SIG-M5 treated with dmso at 0.1 percent for 504 hours (cell line): ENCODE measurements at regions not wholly inside any gene's neighbourhood (a gene's known extent, or its start where the extent isn't known, plus 50 kb on each side); places are given as distances from the start of the nearest gene placed in this dataset.

Experiments used
- DNase-seq: peaks from one replicate; lab custom pipeline; 2025; ENCODE audit not compliant: unreplicated experiment; lab: John Stamatoyannopoulos, UW

DNA sequence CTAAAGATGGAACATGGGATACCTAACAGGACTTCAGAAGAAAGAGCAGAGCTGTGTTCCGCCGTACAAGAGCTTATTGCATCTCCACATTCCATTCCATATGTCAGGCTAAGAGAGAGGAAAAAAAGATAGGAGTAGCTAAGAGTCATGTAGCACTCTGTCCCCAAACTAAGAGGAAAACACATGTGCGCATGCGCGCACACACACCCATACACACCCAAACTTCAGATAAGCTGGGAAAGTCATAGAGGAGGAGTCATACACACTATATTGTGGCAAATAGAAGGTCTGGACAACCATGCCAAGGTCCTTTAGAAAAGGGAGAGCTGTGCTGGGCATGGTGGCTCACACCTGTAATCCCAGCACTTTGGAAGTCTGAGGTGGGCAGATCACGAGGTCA lies 132.4 kb downstream of the RAB11FIP2 start:
- DNase-seq = no peak

DNA sequence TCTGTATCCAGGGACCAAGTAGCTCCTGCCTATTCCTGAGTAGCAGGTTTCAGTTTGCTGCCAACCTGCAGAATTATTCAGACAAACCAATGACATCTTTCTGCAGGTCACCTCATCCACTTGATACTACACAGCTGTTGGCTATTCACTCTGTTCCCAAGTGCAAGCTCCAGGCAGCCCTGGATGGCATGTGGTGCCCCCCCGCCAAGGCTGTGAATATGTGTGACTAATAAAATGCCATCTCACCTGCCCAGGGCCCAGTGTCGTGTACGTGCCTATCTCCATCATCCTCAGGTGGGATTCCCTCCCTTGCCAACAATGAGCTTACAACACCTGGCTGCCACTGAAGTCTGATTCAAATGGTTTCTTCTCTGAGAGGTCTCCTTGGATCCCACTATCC lies 125.8 kb downstream of the RAB11FIP2 start:
- no peak for DNase-seq

DNA sequence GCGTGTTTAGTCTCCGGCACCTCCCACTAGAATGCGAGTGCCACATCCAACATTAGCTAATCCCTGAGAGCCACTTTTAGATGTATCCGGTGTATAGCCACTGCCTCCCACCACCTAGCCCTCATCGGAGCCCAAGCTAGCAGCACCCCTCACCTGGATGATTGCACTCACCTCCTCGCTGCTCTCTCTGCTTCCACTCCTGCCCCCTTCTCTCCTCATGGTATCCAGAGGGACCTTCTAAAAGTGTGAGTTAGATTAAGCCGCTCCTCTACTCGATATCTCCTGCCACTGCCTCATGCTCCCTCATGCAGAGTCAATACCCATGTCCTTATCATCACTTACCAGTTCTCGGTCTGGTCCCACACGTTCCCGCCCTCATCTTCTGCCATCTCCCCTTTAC lies 125.3 kb downstream of the RAB11FIP2 start:
- no peak for DNase-seq

DNA sequence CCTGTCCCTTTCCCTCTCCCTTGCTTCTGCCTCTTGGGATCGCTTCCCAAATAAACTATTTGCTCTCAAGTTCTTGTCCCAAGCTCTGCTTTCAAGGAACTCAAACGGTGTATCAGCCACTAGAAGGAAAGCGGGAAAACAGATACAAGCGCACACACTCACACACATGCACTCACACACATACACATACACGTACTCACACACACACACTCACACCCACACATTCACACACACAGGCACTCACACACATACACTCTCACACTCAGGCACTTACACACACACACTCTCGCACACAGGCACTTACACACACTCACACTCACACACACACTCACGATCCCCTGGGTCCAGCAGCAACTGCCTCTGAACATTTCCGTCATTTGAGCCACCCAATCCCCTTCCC lies 121.9 kb downstream of the RAB11FIP2 start:
- DNase-seq = no peak

GRCh38 chr10:117925369-117925768 lies 121.4 kb downstream of the RAB11FIP2 start:
- DNase-seq = no peak

DNA sequence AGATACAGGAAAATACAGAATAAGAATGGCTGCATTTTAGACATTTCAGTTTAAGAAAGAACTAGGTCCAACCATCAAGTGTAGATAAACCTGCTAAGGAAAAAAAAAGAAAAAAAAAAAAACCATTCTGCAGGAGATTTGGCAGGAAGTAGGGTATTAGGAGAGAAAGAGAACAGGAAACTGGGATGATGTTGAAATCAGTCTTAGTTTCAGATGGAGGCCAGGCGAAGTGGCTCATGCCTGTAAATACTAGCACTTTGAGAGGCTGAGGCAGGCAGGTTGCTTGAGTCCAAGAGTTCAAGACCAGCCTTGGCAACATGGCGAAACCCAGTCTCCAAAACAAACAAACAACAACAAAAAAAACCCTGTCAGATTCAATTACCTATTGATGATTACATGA lies 120.2 kb downstream of the RAB11FIP2 start:
- DNase-seq = no peak

GRCh38 chr10:117927332-117927731 lies 119.4 kb downstream of the RAB11FIP2 start:
- DNase-seq = no peak

DNA sequence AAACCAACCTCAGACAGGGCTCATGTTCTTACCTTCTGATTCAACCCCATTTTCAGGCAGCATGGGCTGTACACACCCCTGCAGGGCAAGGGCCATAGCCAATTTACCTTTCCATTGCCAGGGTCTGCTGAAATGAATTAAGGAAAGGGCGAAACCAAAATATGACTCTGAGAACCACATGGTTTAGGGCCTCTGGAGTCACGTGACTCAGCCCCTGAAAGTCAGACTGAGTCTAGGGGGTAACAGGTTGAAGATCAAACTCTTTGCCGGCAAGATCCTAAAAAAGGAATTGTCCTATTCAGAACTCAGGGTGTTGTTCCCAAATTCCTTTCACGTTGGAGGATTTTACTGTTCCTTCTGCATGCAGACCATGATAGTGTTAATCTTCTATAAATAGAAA lies 118.9 kb downstream of the RAB11FIP2 start:
- no peak for DNase-seq

- DNase-seq = no peak
These were observed 118.5 kb downstream of the RAB11FIP2 start for GRCh38 chr10:117928281-117928680.

DNA sequence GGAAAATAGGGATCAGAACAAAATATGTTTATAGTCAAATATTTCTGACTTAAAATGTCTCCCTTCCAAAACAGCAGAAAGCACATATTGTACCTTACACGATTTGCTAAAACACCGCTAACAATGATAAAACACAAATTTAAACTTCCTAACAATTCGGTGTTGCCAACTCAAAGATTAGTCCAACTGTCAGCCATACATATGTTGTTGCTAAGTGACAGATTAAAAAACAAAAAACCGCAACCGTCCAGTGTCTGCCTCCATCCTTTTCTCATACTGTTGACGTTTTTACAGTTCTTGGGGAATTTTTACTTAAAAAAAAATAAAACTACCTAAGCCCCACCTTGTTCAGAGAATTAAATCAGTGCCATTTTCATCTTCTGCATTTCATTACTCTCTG lies 118.0 kb downstream of the RAB11FIP2 start:
- DNase-seq = no peak

DNA sequence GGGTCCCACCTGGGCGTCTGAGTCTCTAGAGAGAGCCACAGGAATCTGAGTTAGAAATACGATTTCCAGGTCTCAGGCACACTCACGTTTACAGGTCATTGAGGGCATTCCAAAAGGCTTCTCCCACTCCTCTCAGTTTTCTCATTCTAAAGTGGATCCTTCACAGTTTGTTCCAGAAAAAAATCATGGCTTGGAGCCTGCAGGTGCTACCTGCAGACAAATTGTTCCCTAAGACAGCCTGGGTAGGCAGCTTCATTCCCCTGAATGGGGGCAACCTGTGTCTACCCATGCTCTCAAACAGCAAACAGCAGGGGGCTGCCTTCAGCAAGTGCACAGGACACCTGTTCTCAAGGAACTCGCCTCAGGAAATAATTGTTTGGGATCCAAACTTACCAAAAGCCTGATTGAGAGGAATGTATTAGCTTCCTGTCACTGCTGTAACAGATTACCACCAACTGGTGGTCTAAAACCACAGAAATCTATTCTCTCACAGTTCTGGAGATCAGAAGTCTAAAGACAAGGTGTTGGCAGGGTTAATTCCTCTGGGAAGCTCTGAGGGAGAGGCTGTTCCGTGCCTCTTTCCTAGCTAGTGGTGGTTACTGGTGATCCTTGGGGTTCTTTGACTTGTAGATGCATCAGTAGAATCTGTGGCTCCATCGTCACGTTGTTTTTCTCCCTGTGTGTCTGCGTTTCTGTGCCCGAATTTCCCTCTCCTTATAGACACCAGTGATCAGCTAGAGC lies 117.2 kb downstream of the RAB11FIP2 start:
- no peak for DNase-seq

- DNase-seq = no peak
These were observed 115.7 kb downstream of the RAB11FIP2 start for GRCh38 chr10:117931078-117931477.

DNA sequence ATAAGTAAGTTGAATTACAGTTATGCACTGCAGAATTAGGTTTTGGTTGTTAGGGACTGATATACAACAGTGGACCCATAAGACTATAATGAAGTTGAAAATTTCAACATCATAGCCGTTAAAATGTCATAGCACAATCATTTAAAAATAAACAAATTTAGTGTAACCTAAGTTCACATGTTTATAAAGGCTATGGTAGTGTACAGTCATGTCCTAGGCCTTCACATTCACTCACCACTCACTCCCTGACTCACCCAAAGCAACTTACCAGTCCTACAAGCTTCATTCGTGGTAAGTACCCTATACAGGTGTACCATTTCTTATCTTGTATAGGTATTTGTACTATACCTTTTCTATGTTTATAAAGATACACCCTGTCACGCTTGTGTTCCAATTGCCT lies 113.7 kb downstream of the RAB11FIP2 start:
- DNase-seq = no peak

DNA sequence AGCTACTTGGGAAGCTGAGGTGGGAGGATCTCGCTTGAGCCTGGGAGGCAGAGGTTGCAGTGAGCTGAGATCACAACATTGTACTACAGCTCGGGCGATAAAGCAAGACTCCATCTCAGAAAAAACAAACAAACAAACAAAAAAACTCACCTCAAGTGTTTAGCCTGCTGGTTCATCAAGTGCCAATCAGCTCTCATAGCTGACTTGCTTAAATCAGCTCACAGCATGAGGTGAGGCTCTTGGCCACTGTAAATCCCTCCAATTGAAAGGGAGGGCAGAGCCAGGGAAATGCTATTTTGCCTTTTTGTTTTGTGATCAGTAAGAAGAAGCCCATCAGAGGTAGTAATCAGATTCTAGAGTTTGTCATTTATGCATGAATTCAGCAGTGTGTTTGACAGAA lies 112.3 kb downstream of the RAB11FIP2 start:
- DNase-seq = no peak

DNA sequence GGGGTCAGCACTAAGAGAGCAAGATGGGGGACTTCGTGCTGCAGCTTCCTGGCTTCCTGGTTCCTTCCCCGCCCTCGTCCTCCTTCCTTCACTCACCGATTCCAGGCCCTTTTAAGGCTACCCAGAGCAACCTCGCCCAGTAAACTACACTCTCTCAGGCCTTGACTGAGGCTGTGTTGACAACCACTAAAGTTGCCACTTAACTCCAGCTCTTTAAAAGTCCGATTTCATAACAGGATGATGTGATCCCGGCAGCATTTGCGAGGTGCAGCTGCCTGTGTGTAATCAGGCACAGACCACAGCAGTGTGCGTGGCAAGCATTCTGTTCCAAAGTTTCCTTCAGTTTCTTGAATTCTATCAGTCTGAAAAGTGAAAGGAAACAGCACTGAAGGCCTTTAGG lies 110.6 kb downstream of the RAB11FIP2 start:
- DNase-seq = peak; percentile 2

DNA sequence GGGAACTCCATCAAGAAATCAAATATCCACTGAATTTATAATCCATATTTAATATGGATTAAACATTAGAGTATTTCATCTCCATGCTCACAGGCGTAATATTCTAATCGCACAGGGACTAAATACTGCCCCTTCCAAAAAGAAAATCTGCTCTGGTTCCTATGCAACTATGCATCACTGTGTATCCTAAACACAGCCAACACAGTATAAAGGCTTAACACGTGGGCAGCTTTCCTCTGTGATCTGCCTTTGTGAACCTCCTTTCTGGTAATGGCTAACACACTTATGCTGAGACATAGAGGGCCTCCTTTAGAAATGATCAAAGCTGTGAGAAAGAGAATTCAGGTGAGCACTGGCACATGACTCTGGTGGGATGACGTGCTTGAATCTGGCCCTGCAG lies 110.2 kb downstream of the RAB11FIP2 start:
- no peak for DNase-seq

DNA sequence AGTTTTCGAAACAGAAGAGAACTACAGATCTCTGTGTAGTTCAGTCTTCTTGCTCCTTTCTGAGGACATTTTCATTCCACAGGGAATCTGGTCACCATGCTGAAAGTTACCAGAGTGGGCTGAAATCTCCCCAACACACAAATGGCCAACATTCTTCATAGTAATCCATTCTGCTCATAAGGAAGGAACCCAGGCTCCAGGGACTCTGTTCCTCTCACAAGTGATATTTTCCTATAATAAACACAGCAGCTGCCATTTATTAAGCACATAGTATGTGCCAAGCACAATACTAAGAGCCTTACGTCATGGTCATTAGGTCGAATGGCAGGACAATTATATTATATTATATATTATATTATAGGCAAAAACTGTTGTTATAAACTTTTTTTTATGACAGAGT lies 109.8 kb downstream of the RAB11FIP2 start:
- no peak for DNase-seq

GRCh38 chr10:117938104-117938503 lies 108.6 kb downstream of the RAB11FIP2 start:
- DNase-seq = no peak

GRCh38 chr10:117942226-117942625 lies 104.5 kb downstream of the RAB11FIP2 start:
- no peak for DNase-seq

DNA sequence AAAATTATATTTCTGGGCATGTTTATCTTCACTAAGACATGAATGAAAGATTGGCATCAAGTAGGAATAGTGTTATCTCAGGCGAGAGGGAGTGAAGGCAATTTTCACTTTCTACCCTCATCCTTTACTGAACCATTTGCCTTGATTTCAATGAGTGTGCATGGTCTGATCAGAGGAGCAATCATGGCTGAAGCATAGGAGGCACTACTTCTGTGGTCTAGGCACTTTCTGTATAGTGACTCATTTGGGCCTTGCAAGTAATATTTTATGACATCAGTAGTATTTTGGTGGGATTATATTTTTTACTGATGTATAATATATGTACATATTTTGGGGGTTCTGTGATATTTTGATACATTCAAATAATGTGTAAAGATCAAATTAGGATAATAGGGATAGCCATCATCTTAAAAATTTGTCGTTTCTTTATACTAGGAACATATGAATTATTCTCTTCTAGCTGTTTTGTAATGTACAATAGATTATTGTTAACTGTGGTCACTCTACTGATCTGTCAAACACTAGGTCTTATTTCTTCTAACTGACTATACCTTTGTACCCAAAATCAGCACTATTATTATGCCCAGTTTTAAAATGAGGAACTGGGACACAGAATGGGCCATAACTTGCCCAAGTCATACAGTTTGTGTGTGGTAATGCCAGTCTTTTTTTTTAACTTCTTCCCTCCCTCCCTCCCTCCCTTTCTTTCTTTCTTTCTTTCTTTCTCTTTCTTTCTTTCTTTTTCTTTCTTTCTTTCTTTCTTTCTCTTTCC lies 101.9 kb downstream of the RAB11FIP2 start:
- DNase-seq = no peak

- DNase-seq = no peak
These were observed 101.1 kb downstream of the RAB11FIP2 start for GRCh38 chr10:117945651-117946050.

- no peak for DNase-seq
These were observed 100.1 kb downstream of the RAB11FIP2 start for GRCh38 chr10:117946525-117947070.
